Nephron (organoid): ENCODE measurements at regions not wholly inside any gene's neighbourhood (a gene's known extent, or its start where the extent isn't known, plus 50 kb on each side); places are given as distances from the start of the nearest gene placed in this dataset.
"Not testable (repeated sequence)": the region's sequence is repeated elsewhere in the genome, so short reads cannot be mapped to it uniquely, and the experiment has no call there.

Experiments
- H3K27ac Mint-ChIP-seq, 3 experiments: 2 replicates each; pipeline ENCODE4 v1.8.0; 2020; ENCODE audit warnings: mixed read lengths in 3 of 3, mild to moderate bottlenecking in 2 of 3, moderate library complexity in 1 of 3
- H3K27me3 Mint-ChIP-seq: 2 replicates; pipeline ENCODE4 v1.8.0; 2021; ENCODE audit warnings: low read depth, mild to moderate bottlenecking, moderate library complexity, mixed read lengths
- H3K36me3 Mint-ChIP-seq: 2 replicates; pipeline ENCODE4 v1.8.0; 2020; ENCODE audit warnings: low read depth, mixed read lengths
- H3K4me1 Mint-ChIP-seq: 2 replicates; pipeline ENCODE4 v1.8.0; 2020; ENCODE audit warnings: mixed read lengths
- H3K4me3 Mint-ChIP-seq, 3 experiments: 2 replicates each; pipeline ENCODE4 v1.8.0; 2020; ENCODE audit warnings: mild to moderate bottlenecking in 3 of 3, mixed read lengths in 3 of 3, moderate library complexity in 2 of 3
- H3K9me3 Mint-ChIP-seq: 2 replicates; pipeline ENCODE4 v1.8.0; 2020; ENCODE audit warnings: mixed read lengths
- CTCF ChIP-seq, 3 experiments: fragments of 200-600 bp; sonication (generic); IDR thresholded peaks; one replicate each; pipeline ENCODE4 v1.5.0; 2021; ENCODE audit warnings: antibody characterized with exemption in 3 of 3; ENCODE audit not compliant: unreplicated experiment in 3 of 3

DNA sequence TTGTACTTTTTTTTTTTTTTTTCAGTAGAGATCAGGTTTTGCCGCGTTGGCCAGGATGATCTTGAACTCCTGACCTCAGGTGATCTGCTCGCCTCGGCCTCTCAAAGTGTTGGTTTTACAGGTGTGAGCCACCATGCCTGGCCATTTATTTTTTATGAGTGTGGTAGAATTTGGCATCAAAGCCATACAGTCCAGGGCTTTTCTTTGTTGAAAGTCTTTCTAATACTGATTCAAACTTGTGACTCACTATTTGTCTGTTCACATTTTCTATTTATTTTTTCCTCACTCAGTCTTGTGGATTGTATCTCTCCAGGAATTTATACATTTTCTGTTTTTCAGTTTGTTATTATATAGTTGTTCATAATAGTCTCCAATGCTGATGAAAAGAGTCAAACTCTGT, 66.5 kb upstream of the SPIN4 start:
- H3K4me3 Mint-ChIP-seq: no peak overlapping the region
- H3K36me3 Mint-ChIP-seq: no peaks in the 10 kb centered on the region
- TF ChIP-seq CTCF (IDR thresholded peaks at IDR 0.05; ENCODE audit: unreplicated experiment in 3 of 3): no peak

GRCh38 chrX:63409934-63410333, 58.8 kb upstream of the SPIN4 start:
- not testable (repeated sequence) for H3K4me1 Mint-ChIP-seq

More for the DNA sequence above, 66.5 kb upstream of the SPIN4 start:
- no peak overlapping the region for H3K27ac Mint-ChIP-seq
- H3K4me1 Mint-ChIP-seq: no peaks in the 10 kb centered on the region
- no peaks in the 10 kb centered on the region for H3K27me3 Mint-ChIP-seq
- peaks cover 22% of the 10 kb centered on the region for H3K9me3 Mint-ChIP-seq

GRCh38 chrX:63408050-63408449, 56.9 kb upstream of the SPIN4 start:
- Mint-ChIP-seq H3K4me3 (no peak overlapping the region), H3K27ac (no peak overlapping the region), H3K36me3 (no peaks in the 10 kb centered on the region), H3K27me3 (no peaks in the 10 kb centered on the region), H3K4me1 (no peaks in the 10 kb centered on the region), H3K9me3 (peaks cover 24% of the 10 kb centered on the region)
- TF ChIP-seq CTCF (IDR thresholded peaks at IDR 0.05; ENCODE audit: unreplicated experiment in 3 of 3): no peak

More at GRCh38 chrX:63409934-63410333, 58.8 kb upstream of the SPIN4 start:
- not testable (repeated sequence) for H3K27me3 Mint-ChIP-seq, H3K4me3 Mint-ChIP-seq, H3K36me3 Mint-ChIP-seq, H3K27ac Mint-ChIP-seq
- peaks cover 22% of the 10 kb centered on the region for H3K9me3 Mint-ChIP-seq

- TF ChIP-seq CTCF (IDR thresholded peaks at IDR 0.05; ENCODE audit: unreplicated experiment in 3 of 3): no peak
- Mint-ChIP-seq H3K36me3 (no peaks in the 10 kb centered on the region), H3K9me3 (peaks cover 11% of the 10 kb centered on the region), H3K27me3 (no peaks in the 10 kb centered on the region), H3K27ac (no peak overlapping the region), H3K4me1 (peaks cover 8% of the 10 kb centered on the region), H3K4me3 (no peak overlapping the region)
These were observed 53.2 kb upstream of the SPIN4 start for GRCh38 chrX:63404332-63404731.

GRCh38 chrX:63402106-63402505, 51.0 kb upstream of the SPIN4 start:
- Mint-ChIP-seq H3K9me3 (peaks cover 8% of the 10 kb centered on the region), H3K4me1 (peaks cover 8% of the 10 kb centered on the region), H3K4me3 (no peak overlapping the region), H3K27ac (peak overlapping the region in 1 of 3 experiments; percentile 6), H3K27me3 (no peaks in the 10 kb centered on the region), H3K36me3 (no peaks in the 10 kb centered on the region)
- TF ChIP-seq CTCF (IDR thresholded peaks at IDR 0.05; ENCODE audit: unreplicated experiment in 3 of 3): no peak
